ENCODE measurements at regions not wholly inside any gene's neighbourhood (a gene's known extent, or its start where the extent isn't known, plus 50 kb on each side); places are given as distances from the start of the nearest gene placed in this dataset.

- H3K27me3 Mint-ChIP-seq (ENCODE audit: low read depth, poor library complexity): peaks cover 19% of the 10 kb centered on the region
- H3K27ac Mint-ChIP-seq: no peak overlapping the region
- TF ChIP-seq CTCF (IDR thresholded peaks at IDR 0.05): no peak
- no peak for DNase-seq
- no peak overlapping the region for H3K4me3 Mint-ChIP-seq
- H3K9me3 Mint-ChIP-seq: no peaks in the 10 kb centered on the region
- peaks cover 48% of the 10 kb centered on the region for H3K4me1 Mint-ChIP-seq
- no peaks in the 10 kb centered on the region for H3K36me3 Mint-ChIP-seq (ENCODE audit: low read depth)
Observed at GRCh38 chr5:3032513-3032912, 281.0 kb upstream of the IRX2 start.

GRCh38 chr5:3031733-3032378 lies 280.4 kb upstream of the IRX2 start:
- Mint-ChIP-seq H3K27ac (peak overlapping the region; percentile 82), H3K4me1 (peaks cover 47% of the 10 kb centered on the region), H3K36me3 (ENCODE audit: low read depth) (no peaks in the 10 kb centered on the region), H3K9me3 (no peaks in the 10 kb centered on the region), H3K4me3 (no peak overlapping the region), H3K27me3 (ENCODE audit: low read depth, poor library complexity) (peaks cover 19% of the 10 kb centered on the region)
- no peak for DNase-seq
- no peak for TF ChIP-seq CTCF (IDR thresholded peaks at IDR 0.05)

GRCh38 chr5:3030511-3031165 lies 279.2 kb upstream of the IRX2 start:
- Mint-ChIP-seq H3K4me1 (peaks cover 52% of the 10 kb centered on the region), H3K9me3 (no peaks in the 10 kb centered on the region), H3K36me3 (ENCODE audit: low read depth) (no peaks in the 10 kb centered on the region), H3K4me3 (no peak overlapping the region), H3K27ac (no peak overlapping the region), H3K27me3 (ENCODE audit: low read depth, poor library complexity) (peaks cover 19% of the 10 kb centered on the region)
- TF ChIP-seq CTCF (IDR thresholded peaks at IDR 0.05): no peak
- DNase-seq: no peak

- no peak for TF ChIP-seq CTCF (IDR thresholded peaks at IDR 0.05)
- H3K9me3 Mint-ChIP-seq: no peaks in the 10 kb centered on the region
- H3K27me3 Mint-ChIP-seq (ENCODE audit: low read depth, poor library complexity): peaks cover 14% of the 10 kb centered on the region
- no peaks in the 10 kb centered on the region for H3K36me3 Mint-ChIP-seq (ENCODE audit: low read depth)
- no peak overlapping the region for H3K27ac Mint-ChIP-seq
- peaks cover 64% of the 10 kb centered on the region for H3K4me1 Mint-ChIP-seq
- H3K4me3 Mint-ChIP-seq: no peak overlapping the region
- DNase-seq: no peak
Observed at GRCh38 chr5:3029396-3029795, 277.9 kb upstream of the IRX2 start.

- Mint-ChIP-seq H3K4me1 (peaks cover 64% of the 10 kb centered on the region), H3K27ac (no peak overlapping the region), H3K9me3 (no peaks in the 10 kb centered on the region), H3K4me3 (no peak overlapping the region), H3K27me3 (ENCODE audit: low read depth, poor library complexity) (peaks cover 14% of the 10 kb centered on the region), H3K36me3 (ENCODE audit: low read depth) (no peaks in the 10 kb centered on the region)
- TF ChIP-seq CTCF (IDR thresholded peaks at IDR 0.05): no peak
- no peak for DNase-seq
Observed at GRCh38 chr5:3027866-3028635, 276.6 kb upstream of the IRX2 start.
